H9 (cell line): ENCODE measurements at regions not wholly inside any gene's neighbourhood (a gene's known extent, or its start where the extent isn't known, plus 50 kb on each side); places are given as distances from the start of the nearest gene placed in this dataset.

ENCODE experiments used
- DNase-seq: peaks from one replicate; pipeline ENCODE4 v3.0.0-alpha.2; 2017
- H2AFZ ChIP-seq: one replicate; pipeline ENCODE4 v1.6.1; 2013; ENCODE audit warnings: mild to moderate bottlenecking, low read length, control low read depth, moderate library complexity
- H2AK5ac ChIP-seq: 2 replicates; pipeline ENCODE4 v1.6.1; 2013; ENCODE audit warnings: low read length, control low read depth, mixed read lengths; ENCODE audit not compliant: insufficient read length
- H2BK120ac ChIP-seq: one replicate; pipeline ENCODE4 v1.6.1; 2013; ENCODE audit warnings: low read depth, mild to moderate bottlenecking, low read length, control low read depth, inconsistent platforms; ENCODE audit not compliant: poor library complexity, severe bottlenecking
- H2BK12ac ChIP-seq: 2 replicates; pipeline ENCODE4 v1.6.1; 2013; ENCODE audit warnings: low read length, control low read depth, mixed read lengths, low read depth; ENCODE audit not compliant: insufficient read length
- H2BK15ac ChIP-seq: 2 replicates; pipeline ENCODE4 v1.6.1; 2013; ENCODE audit warnings: low read depth, low read length, control low read depth
- H2BK20ac ChIP-seq: one replicate; pipeline ENCODE4 v1.6.1; 2013; ENCODE audit warnings: low read depth, mild to moderate bottlenecking, low read length, control low read depth, inconsistent platforms; ENCODE audit not compliant: poor library complexity, severe bottlenecking
- H2BK5ac ChIP-seq: 2 replicates; pipeline ENCODE4 v1.6.1; 2013; ENCODE audit warnings: low read length, control low read depth, mixed read lengths; ENCODE audit not compliant: insufficient read length
- H3K14ac ChIP-seq: 2 replicates; pipeline ENCODE4 v1.6.1; 2013; ENCODE audit warnings: low read length, control low read depth; ENCODE audit not compliant: insufficient read depth
- H3K18ac ChIP-seq: 2 replicates; pipeline ENCODE4 v1.6.1; 2013; ENCODE audit warnings: low read depth, mild to moderate bottlenecking, mixed read lengths, low read length, control low read depth; ENCODE audit not compliant: insufficient read length
- H3K23ac ChIP-seq: 2 replicates; pipeline ENCODE4 v1.6.1; 2013; ENCODE audit warnings: low read length, control low read depth, mixed read lengths, low read depth; ENCODE audit not compliant: insufficient read length
- H3K23me2 ChIP-seq: 2 replicates; pipeline ENCODE4 v1.6.1; 2013; ENCODE audit warnings: low read depth, mild to moderate bottlenecking, mixed read lengths, low read length, control low read depth; ENCODE audit not compliant: insufficient read length, poor library complexity, severe bottlenecking
- H3K27ac ChIP-seq: 2 replicates; pipeline ENCODE4 v1.5.1; 2013; ENCODE audit warnings: low read length, control low read depth, mixed read lengths, low read depth; ENCODE audit not compliant: insufficient read length
- H3K27me3 ChIP-seq: 2 replicates; pipeline ENCODE4 v1.6.1; 2013; ENCODE audit warnings: low read length, control low read depth, inconsistent platforms; ENCODE audit not compliant: insufficient read depth
- H3K4ac ChIP-seq: 2 replicates; pipeline ENCODE4 v1.6.1; 2013; ENCODE audit warnings: low read depth, mild to moderate bottlenecking, control low read depth, inconsistent platforms, low read length, moderate library complexity
- H3K4me1 ChIP-seq: 2 replicates; pipeline ENCODE4 v1.6.1; 2013; ENCODE audit warnings: low read length, control low read depth, inconsistent platforms; ENCODE audit not compliant: insufficient read depth
- H3K4me2 ChIP-seq: 2 replicates; pipeline ENCODE4 v1.6.1; 2013; ENCODE audit warnings: low read length, control low read depth, mixed read lengths; ENCODE audit not compliant: insufficient read length, insufficient read depth
- H3K56ac ChIP-seq: 2 replicates; pipeline ENCODE4 v1.6.1; 2013; ENCODE audit warnings: low read depth, mild to moderate bottlenecking, mixed read lengths, low read length, control low read depth; ENCODE audit not compliant: insufficient read length
- H3K79me1 ChIP-seq: 2 replicates; pipeline ENCODE4 v1.6.1; 2013; ENCODE audit warnings: low read depth, mild to moderate bottlenecking, moderate library complexity, low read length, control low read depth, inconsistent platforms; ENCODE audit not compliant: insufficient read depth, poor library complexity, severe bottlenecking
- H3K79me2 ChIP-seq: 2 replicates; pipeline ENCODE4 v1.6.1; 2013; ENCODE audit warnings: low read length, control low read depth, inconsistent platforms; ENCODE audit not compliant: insufficient read depth
- H3K9ac ChIP-seq: 2 replicates; pipeline ENCODE4 v1.6.1; 2013; ENCODE audit warnings: low read length, control low read depth, mixed read lengths; ENCODE audit not compliant: insufficient read length; ENCODE audit errors: extremely low read depth
- H3K9me3 ChIP-seq: one replicate; pipeline ENCODE4 v1.6.1; 2013; ENCODE audit warnings: low read depth, low read length, inconsistent platforms; ENCODE audit not compliant: control insufficient read depth
- H3T11ph ChIP-seq: one replicate; pipeline ENCODE4 v1.6.1; 2013; ENCODE audit warnings: mild to moderate bottlenecking, low read length, control low read depth, inconsistent platforms
- H4K20me1 ChIP-seq: one replicate; pipeline ENCODE4 v1.6.1; 2013; ENCODE audit not compliant: control insufficient read depth, insufficient read length, insufficient read depth
- H4K5ac ChIP-seq: 2 replicates; pipeline ENCODE4 v1.6.1; 2013; ENCODE audit warnings: low read depth, mild to moderate bottlenecking, mixed read lengths, low read length, control low read depth; ENCODE audit not compliant: insufficient read length
- H4K8ac ChIP-seq: replicated peaks from 2 replicates; pipeline ENCODE4 v1.6.1; 2013; ENCODE audit warnings: low read length, control low read depth, mixed read lengths, low read depth; ENCODE audit not compliant: insufficient read length
- H4K91ac ChIP-seq: 2 replicates; pipeline ENCODE4 v1.6.1; 2013; ENCODE audit warnings: low read depth, mild to moderate bottlenecking, moderate library complexity, mixed read lengths, low read length, control low read depth; ENCODE audit not compliant: insufficient read length
- H3K27ac Mint-ChIP-seq, 3 experiments: 2 replicates in 2 of 3; 3 replicates in 1 of 3; pipeline ENCODE4 v1.8.0; 2020 to 2021; ENCODE audit warnings: mixed read lengths in 3 of 3, mild to moderate bottlenecking in 1 of 3, moderate library complexity in 1 of 3
- H3K27me3 Mint-ChIP-seq: 2 replicates; pipeline ENCODE4 v1.8.0; 2021; ENCODE audit warnings: low read depth, mild to moderate bottlenecking, moderate library complexity, mixed read lengths
- H3K36me3 Mint-ChIP-seq, 3 experiments: 2 replicates in 2 of 3; 3 replicates in 1 of 3; pipeline ENCODE4 v1.8.0; 2020 to 2021; ENCODE audit warnings: low read depth in 3 of 3, mixed read lengths in 3 of 3; ENCODE audit not compliant: insufficient read depth in 1 of 3
- H3K4me1 Mint-ChIP-seq, 2 experiments: 2 replicates each; pipeline ENCODE4 v1.8.0; 2020; ENCODE audit warnings: mixed read lengths in 2 of 2
- H3K4me3 Mint-ChIP-seq, 2 experiments: 2 replicates in 1 of 2; 3 replicates in 1 of 2; pipeline ENCODE4 v1.8.0; 2020 to 2021; ENCODE audit warnings: mild to moderate bottlenecking in 2 of 2, mixed read lengths in 2 of 2, moderate library complexity in 1 of 2
- H3K9me3 Mint-ChIP-seq, 2 experiments: 2 replicates in 1 of 2; 3 replicates in 1 of 2; pipeline ENCODE4 v1.8.0; 2020; ENCODE audit warnings: mild to moderate bottlenecking in 2 of 2, mixed read lengths in 2 of 2, moderate library complexity in 1 of 2
- CTCF ChIP-seq: fragments of 200-600 bp; sonication (generic); conservative IDR thresholded peaks from 3 replicates; pipeline ENCODE4 v1.8.0; 2021; ENCODE audit warnings: antibody characterized with exemption, mild to moderate bottlenecking
- WGBS: extraction: QIAGEN DNeasy Blood & Tissue Kit; methylation state at CpG from one replicate; pipeline ENCODE4 v1.1.7; 2013; ENCODE audit warnings: missing lambda C conversion rate, low lambda C conversion rate, mixed read lengths; ENCODE audit not compliant: insufficient read length; ENCODE audit errors: extremely low coverage; 5-methylcytosine and 5-hydroxymethylcytosine counted together

DNA sequence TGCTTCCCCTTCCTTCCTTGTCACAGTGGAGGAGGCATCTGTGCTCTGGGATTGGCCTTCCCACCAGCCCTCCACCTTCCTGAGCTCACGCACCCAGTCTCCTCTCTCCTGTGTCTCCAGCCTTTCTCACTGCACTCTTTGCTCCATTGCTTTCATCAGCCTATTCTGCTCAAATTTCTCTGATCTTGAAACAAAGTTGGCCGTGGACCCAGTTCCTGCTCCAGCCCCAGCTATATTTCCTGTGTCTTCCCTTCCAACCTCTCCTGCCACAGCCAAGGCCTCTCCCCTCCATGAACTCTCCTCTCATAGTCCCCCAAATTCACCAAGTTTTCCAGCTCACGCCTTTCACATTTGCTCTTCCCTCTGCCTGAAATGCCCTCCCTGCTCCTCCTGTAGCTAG is 226.6 kb upstream of the AGAP1 start:
- no CpG with 5 or more reads among the region's 3 CpGs for WGBS

More for the DNA sequence above, 226.6 kb upstream of the AGAP1 start:
- H2BK120ac ChIP-seq, result no peak overlapping the region
- DNase-seq, result no peak
- H3K9me3 ChIP-seq, result no peaks in the 10 kb centered on the region
- Mint-ChIP-seq H3K27me3 (peaks cover 25% of the 10 kb centered on the region), H3K27ac (peak overlapping the region in 1 of 3 experiments; percentile 31; a peak in 1 of 7 replicates), H3K4me3 (no peak overlapping the region), H3K36me3 (no peaks in the 10 kb centered on the region), H3K9me3 (peaks cover 0 to 2% of the 10 kb centered on the region in 2 experiments; a peak in 1 of 5 replicates), H3K4me1 (peaks cover 20 to 28% of the 10 kb centered on the region in 2 experiments)
- no peak overlapping the region for H4K5ac ChIP-seq
- no peak overlapping the region for H2BK15ac ChIP-seq
- H3K79me1 ChIP-seq, result no peaks in the 10 kb centered on the region
- H3K23ac ChIP-seq, result no peak overlapping the region
- H3K27ac ChIP-seq, result no peak overlapping the region
- H2AK5ac ChIP-seq, result no peak overlapping the region
- no peak overlapping the region for H3T11ph ChIP-seq
- no peaks in the 10 kb centered on the region for H3K23me2 ChIP-seq
- H3K14ac ChIP-seq, result no peak overlapping the region
- H2BK12ac ChIP-seq, result no peak overlapping the region
- H4K91ac ChIP-seq, result no peak overlapping the region
- no peak overlapping the region for H2BK20ac ChIP-seq
- H3K4me1 ChIP-seq, result no peaks in the 10 kb centered on the region; the same call in 1 of the 2 replicates
- H3K18ac ChIP-seq, result no peak overlapping the region
- H4K20me1 ChIP-seq, result no peaks in the 10 kb centered on the region
- no peak overlapping the region for H4K8ac ChIP-seq
- H3K4me2 ChIP-seq, result no peak overlapping the region
- H3K9ac ChIP-seq, result no peak overlapping the region
- no peak overlapping the region for H2AFZ ChIP-seq
- TF ChIP-seq CTCF, result no peak
- H3K27me3 ChIP-seq, result no peaks in the 10 kb centered on the region
- H2BK5ac ChIP-seq, result no peak overlapping the region
- H3K79me2 ChIP-seq, result no peaks in the 10 kb centered on the region
- no peak overlapping the region for H3K4ac ChIP-seq
- H3K56ac ChIP-seq, result no peak overlapping the region
